Activated naive CD8-positive, alpha-beta T cell treated with anti-CD3 and anti-CD28 coated beads for 36 hours (primary cell): ENCODE measurements at regions not wholly inside any gene's neighbourhood (a gene's known extent, or its start where the extent isn't known, plus 50 kb on each side); places are given as distances from the start of the nearest gene placed in this dataset.

ENCODE experiments used
- DNase-seq: peaks from one replicate; pipeline ENCODE4 v3.0.0; 2021
- H3K27ac Mint-ChIP-seq: one replicate; pipeline ENCODE4 v1.8.0; 2022; ENCODE audit warnings: mild to moderate bottlenecking, moderate library complexity, mixed read lengths
- H3K27me3 Mint-ChIP-seq: one replicate; pipeline ENCODE4 v1.8.0; 2022; ENCODE audit warnings: mild to moderate bottlenecking, mixed read lengths
- H3K36me3 Mint-ChIP-seq: one replicate; pipeline ENCODE4 v1.8.0; 2021; ENCODE audit warnings: mild to moderate bottlenecking, mixed read lengths
- H3K4me1 Mint-ChIP-seq: one replicate; pipeline ENCODE4 v1.8.0; 2021; ENCODE audit warnings: mixed read lengths
- H3K4me3 Mint-ChIP-seq: one replicate; pipeline ENCODE4 v1.8.0; 2022; ENCODE audit warnings: mild to moderate bottlenecking, moderate library complexity, mixed read lengths
- H3K9me3 Mint-ChIP-seq: one replicate; pipeline ENCODE4 v1.8.0; 2022; ENCODE audit warnings: mixed read lengths

DNA sequence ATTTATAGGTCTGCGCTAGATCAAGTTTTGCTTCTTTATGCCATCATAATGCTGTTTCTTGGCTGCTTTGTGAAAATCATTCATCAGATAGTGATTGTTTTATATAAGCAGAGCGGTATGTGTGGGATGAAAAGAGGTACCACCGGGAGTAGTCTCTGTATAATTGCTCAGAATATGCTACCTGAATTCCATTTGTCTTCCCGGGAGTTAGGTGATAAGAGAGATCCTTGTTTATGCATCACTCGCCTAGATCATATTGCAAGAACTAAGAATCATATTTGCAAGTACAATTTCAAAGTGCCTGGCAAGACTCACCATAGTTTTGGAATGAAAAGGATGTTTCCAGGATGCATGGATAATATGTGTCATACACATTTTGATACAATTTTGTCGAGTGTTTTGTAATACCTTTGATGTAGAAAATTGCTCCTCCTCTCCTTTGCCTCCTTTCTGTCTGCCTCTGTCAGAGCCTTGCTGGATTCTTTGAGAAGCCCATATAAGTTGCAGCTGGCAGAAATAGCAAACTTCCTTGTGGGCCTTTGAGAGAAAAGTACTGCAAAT is 1306.0 kb upstream of the SLC10A2 start:
- no peak overlapping the region for H3K4me3 Mint-ChIP-seq
- H3K4me1 Mint-ChIP-seq, result no peaks in the 10 kb centered on the region
- no peaks in the 10 kb centered on the region for H3K36me3 Mint-ChIP-seq
- no peak overlapping the region for H3K27ac Mint-ChIP-seq
- no peaks in the 10 kb centered on the region for H3K27me3 Mint-ChIP-seq
- no peak for DNase-seq
- H3K9me3 Mint-ChIP-seq, result no peaks in the 10 kb centered on the region

DNA sequence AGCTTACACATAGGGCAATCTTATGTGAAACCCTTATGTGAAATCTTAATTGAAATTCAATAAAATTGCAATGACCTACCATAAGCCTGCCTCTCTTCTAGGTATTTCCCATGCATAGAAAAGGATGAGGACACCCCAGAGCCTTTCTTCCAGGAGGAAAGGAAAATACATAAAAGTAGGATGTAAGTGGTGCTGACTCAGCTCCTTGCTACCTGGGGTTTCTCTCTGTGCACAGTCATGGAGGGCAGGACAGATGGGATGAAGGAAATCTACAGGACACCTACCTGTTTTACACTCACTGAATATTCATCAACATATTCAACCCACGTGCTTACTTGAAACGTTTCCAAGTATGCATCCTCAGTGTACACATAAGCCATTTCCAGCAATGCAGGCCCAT is 1299.2 kb upstream of the SLC10A2 start:
- no peak overlapping the region for H3K4me3 Mint-ChIP-seq
- H3K4me1 Mint-ChIP-seq, result no peaks in the 10 kb centered on the region
- no peaks in the 10 kb centered on the region for H3K27me3 Mint-ChIP-seq
- H3K9me3 Mint-ChIP-seq, result no peaks in the 10 kb centered on the region
- DNase-seq, result no peak
- H3K36me3 Mint-ChIP-seq, result no peaks in the 10 kb centered on the region
- H3K27ac Mint-ChIP-seq, result no peak overlapping the region

DNA sequence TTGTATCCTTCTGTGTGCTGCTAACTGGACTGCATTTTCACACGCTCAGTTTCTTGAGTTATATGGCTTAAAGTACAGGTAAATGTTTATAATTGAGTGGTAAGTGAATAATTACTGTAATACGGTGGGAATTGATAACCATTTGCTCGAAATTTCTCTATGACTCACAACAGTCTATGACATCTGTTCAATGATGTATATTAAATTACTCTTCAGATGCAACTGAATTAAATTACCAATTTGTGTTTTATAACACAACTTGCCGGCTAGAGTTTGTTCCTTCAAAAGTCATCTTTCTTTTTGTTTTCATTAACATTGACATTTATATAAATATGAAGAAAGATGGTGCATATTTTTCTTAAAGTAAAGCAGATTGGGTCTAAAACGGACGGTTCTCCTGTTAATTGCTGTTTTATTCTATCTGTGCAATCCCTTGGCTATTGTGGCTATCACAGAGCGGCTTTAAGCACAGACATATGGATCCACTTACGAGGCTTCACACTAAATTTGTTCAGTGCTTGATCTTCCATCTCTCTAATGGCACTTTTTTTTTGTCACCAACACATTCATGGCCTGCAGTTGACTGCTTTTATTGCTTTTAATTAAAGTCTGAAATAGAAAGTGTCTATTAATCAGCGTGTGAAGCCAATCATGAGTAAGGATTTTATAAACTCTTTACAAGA is 1291.6 kb upstream of the SLC10A2 start:
- Mint-ChIP-seq H3K36me3 (peaks cover 2% of the 10 kb centered on the region), H3K4me1 (no peaks in the 10 kb centered on the region), H3K9me3 (no peaks in the 10 kb centered on the region), H3K4me3 (no peak overlapping the region), H3K27me3 (no peaks in the 10 kb centered on the region), H3K27ac (no peak overlapping the region)
- no peak for DNase-seq

DNA sequence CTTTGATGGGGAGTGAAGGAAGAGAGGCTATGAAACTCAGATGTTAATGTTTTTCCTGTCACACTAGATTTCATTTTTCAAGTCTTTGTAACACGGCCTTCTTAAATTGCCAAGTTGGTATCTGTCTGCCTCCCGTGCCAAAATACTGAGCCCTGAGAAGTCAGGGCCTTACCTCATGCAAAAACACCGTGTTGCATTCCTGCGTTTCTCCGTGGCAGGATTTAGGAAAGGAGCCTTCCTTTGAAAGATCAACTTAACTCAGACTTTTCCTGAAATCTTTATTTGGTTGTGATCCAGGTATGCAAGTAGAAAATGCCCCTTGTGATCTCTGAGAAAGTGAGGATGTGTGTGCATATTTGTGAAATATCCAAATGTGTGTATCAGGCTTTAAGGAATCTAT is 1291.0 kb upstream of the SLC10A2 start:
- Mint-ChIP-seq H3K36me3 (peaks cover 2% of the 10 kb centered on the region), H3K4me1 (no peaks in the 10 kb centered on the region), H3K27me3 (no peaks in the 10 kb centered on the region), H3K9me3 (no peaks in the 10 kb centered on the region), H3K4me3 (no peak overlapping the region), H3K27ac (no peak overlapping the region)
- DNase-seq, result no peak

- no peaks in the 10 kb centered on the region for H3K4me1 Mint-ChIP-seq
- H3K4me3 Mint-ChIP-seq, result no peak overlapping the region
- no peak for DNase-seq
Observed at GRCh38 chr13:104355041-104355670, 1288.9 kb upstream of the SLC10A2 start.

GRCh38 chr13:104327211-104327610 is 1261.0 kb upstream of the SLC10A2 start:
- DNase-seq, result no peak
- peaks cover 5% of the 10 kb centered on the region for H3K9me3 Mint-ChIP-seq
- no peaks in the 10 kb centered on the region for H3K36me3 Mint-ChIP-seq
- no peaks in the 10 kb centered on the region for H3K27me3 Mint-ChIP-seq
- no peak overlapping the region for H3K4me3 Mint-ChIP-seq
- H3K27ac Mint-ChIP-seq, result no peak overlapping the region
- H3K4me1 Mint-ChIP-seq, result no peaks in the 10 kb centered on the region

More at GRCh38 chr13:104355041-104355670, 1288.9 kb upstream of the SLC10A2 start:
- Mint-ChIP-seq H3K27me3 (no peaks in the 10 kb centered on the region), H3K36me3 (peaks cover 2% of the 10 kb centered on the region), H3K27ac (no peak overlapping the region), H3K9me3 (no peaks in the 10 kb centered on the region)

- Mint-ChIP-seq H3K36me3 (no peaks in the 10 kb centered on the region), H3K27ac (no peak overlapping the region), H3K4me3 (no peak overlapping the region), H3K4me1 (no peaks in the 10 kb centered on the region), H3K9me3 (peaks cover 5% of the 10 kb centered on the region), H3K27me3 (no peaks in the 10 kb centered on the region)
- no peak for DNase-seq
Observed at GRCh38 chr13:104326523-104326922, 1260.3 kb upstream of the SLC10A2 start.

- H3K4me1 Mint-ChIP-seq, result no peaks in the 10 kb centered on the region
- DNase-seq, result no peak
- no peak overlapping the region for H3K4me3 Mint-ChIP-seq
- H3K27ac Mint-ChIP-seq, result no peak overlapping the region
- no peaks in the 10 kb centered on the region for H3K36me3 Mint-ChIP-seq
- no peaks in the 10 kb centered on the region for H3K27me3 Mint-ChIP-seq
- H3K9me3 Mint-ChIP-seq, result no peaks in the 10 kb centered on the region
Observed at GRCh38 chr13:104321756-104322155, 1255.5 kb upstream of the SLC10A2 start.

DNA sequence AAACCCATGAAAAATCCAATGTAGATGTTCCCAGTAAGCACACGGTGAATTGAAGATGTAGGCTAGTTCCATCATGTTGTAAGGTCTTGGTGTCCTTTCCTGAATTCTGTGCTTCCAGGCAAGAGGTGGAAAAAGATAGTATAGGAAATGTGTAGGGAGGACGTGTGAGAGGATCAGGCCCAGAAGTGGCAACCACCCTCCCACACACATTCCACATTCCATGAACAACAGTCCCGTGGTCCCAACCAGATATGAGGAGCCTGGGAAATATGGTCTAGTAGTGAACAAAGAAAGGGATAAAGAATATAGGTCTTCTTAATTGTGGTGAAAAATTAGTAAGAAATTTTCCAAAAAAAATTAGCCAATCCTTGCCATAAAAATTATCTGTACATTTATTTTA is 1254.2 kb upstream of the SLC10A2 start:
- no peak for DNase-seq
- Mint-ChIP-seq H3K4me3 (no peak overlapping the region), H3K4me1 (no peaks in the 10 kb centered on the region), H3K9me3 (no peaks in the 10 kb centered on the region), H3K27ac (no peak overlapping the region), H3K27me3 (no peaks in the 10 kb centered on the region), H3K36me3 (no peaks in the 10 kb centered on the region)

DNA sequence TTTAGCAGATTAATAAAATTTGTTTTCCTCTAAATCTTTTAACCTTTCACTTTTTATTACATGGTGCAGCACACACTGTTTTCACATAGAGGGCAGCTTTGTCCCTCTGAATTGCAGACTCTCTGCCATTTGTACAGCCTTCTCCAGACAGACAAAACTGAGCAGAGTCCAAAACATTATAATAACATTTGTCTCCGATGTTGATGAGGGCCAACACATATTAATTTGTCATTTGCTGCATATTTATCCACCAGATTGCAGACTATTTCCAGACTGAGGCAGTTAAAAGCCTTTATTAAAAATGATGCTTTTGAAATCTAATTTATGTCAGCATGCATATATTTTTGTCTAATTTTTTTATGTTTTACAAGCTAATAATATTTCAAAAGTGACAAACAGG is 1251.9 kb upstream of the SLC10A2 start:
- no peaks in the 10 kb centered on the region for H3K27me3 Mint-ChIP-seq
- H3K4me3 Mint-ChIP-seq, result no peak overlapping the region
- H3K9me3 Mint-ChIP-seq, result no peaks in the 10 kb centered on the region
- H3K4me1 Mint-ChIP-seq, result no peaks in the 10 kb centered on the region
- no peaks in the 10 kb centered on the region for H3K36me3 Mint-ChIP-seq
- no peak for DNase-seq
- H3K27ac Mint-ChIP-seq, result no peak overlapping the region

- Mint-ChIP-seq H3K27me3 (no peaks in the 10 kb centered on the region), H3K36me3 (no peaks in the 10 kb centered on the region), H3K4me1 (no peaks in the 10 kb centered on the region), H3K27ac (no peak overlapping the region), H3K9me3 (peaks cover 3% of the 10 kb centered on the region), H3K4me3 (no peak overlapping the region)
- no peak for DNase-seq
Observed at GRCh38 chr13:104315606-104316005, 1249.4 kb upstream of the SLC10A2 start.

GRCh38 chr13:104314926-104315535 is 1248.8 kb upstream of the SLC10A2 start:
- Mint-ChIP-seq H3K4me3 (no peak overlapping the region), H3K9me3 (peaks cover 3% of the 10 kb centered on the region), H3K27ac (no peak overlapping the region), H3K4me1 (no peaks in the 10 kb centered on the region), H3K27me3 (no peaks in the 10 kb centered on the region), H3K36me3 (no peaks in the 10 kb centered on the region)
- DNase-seq, result no peak

- Mint-ChIP-seq H3K4me3 (no peak overlapping the region), H3K9me3 (peaks cover 3% of the 10 kb centered on the region), H3K36me3 (no peaks in the 10 kb centered on the region), H3K27ac (no peak overlapping the region), H3K4me1 (no peaks in the 10 kb centered on the region), H3K27me3 (no peaks in the 10 kb centered on the region)
- no peak for DNase-seq
Observed at GRCh38 chr13:104314321-104314720, 1248.1 kb upstream of the SLC10A2 start.

DNA sequence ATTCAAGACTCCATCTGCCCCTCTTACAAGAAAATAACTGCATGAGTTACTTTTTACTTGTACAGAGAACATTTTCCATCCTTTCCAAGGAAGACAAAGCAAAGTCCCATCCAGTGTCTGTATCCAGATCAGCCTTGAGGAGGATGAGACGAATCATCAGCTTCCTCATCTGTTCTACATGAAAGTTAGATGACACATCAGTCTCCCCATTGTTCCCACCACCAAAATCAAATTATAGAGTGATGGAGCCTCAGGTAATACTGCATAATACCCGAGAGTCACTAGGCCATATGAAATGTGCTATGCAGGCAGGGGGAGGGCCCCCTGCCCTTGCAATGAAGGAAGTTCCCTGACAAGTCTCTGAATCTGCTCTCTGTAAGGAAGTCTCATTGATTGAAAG is 1244.6 kb upstream of the SLC10A2 start:
- Mint-ChIP-seq H3K27ac (no peak overlapping the region), H3K4me1 (no peaks in the 10 kb centered on the region), H3K4me3 (no peak overlapping the region), H3K36me3 (no peaks in the 10 kb centered on the region), H3K9me3 (peaks cover 3% of the 10 kb centered on the region), H3K27me3 (no peaks in the 10 kb centered on the region)
- no peak for DNase-seq

- Mint-ChIP-seq H3K4me1 (no peaks in the 10 kb centered on the region), H3K27me3 (no peaks in the 10 kb centered on the region), H3K27ac (no peak overlapping the region), H3K4me3 (no peak overlapping the region), H3K9me3 (peaks cover 3% of the 10 kb centered on the region), H3K36me3 (no peaks in the 10 kb centered on the region)
- no peak for DNase-seq
Observed at GRCh38 chr13:104309431-104309830, 1243.2 kb upstream of the SLC10A2 start.
